Aorta (tissue), 5 donors: ENCODE measurements at regions not wholly inside any gene's neighbourhood (a gene's known extent, or its start where the extent isn't known, plus 50 kb on each side); places are given as distances from the start of the nearest gene placed in this dataset.
A peak's percentile ranks its signal among the peaks of the same experiment; 100 is the strongest.

ENCODE experiments used
- ATAC-seq: fragments of 200-7000 bp; cut with Tn5 transposase; one replicate; pipeline ENCODE4 v1.9.1; 2022; ENCODE audit warnings: moderate library complexity; ENCODE audit not compliant: low FRiP score
- DNase-seq, 2 donors: peaks; one replicate each; pipeline ENCODE4 v3.0.0-alpha.2; 2020
- H3K27ac ChIP-seq, 2 donors: one replicate each; pipeline ENCODE4 v1.5.1; 2013; ENCODE audit warnings: low read length in 2 of 2, mild to moderate bottlenecking in 2 of 2, moderate library complexity in 2 of 2, control low read depth in 1 of 2, inconsistent platforms in 1 of 2, low read depth in 1 of 2
- H3K27me3 ChIP-seq, 2 donors: one replicate each; pipeline ENCODE4 v1.6.1; 2013; ENCODE audit warnings: control low read depth in 1 of 2, low read length in 1 of 2, mild to moderate bottlenecking in 1 of 2, moderate library complexity in 1 of 2; ENCODE audit not compliant: insufficient read depth in 2 of 2, control insufficient read depth in 1 of 2
- H3K36me3 ChIP-seq, 2 donors: one replicate each; pipeline ENCODE4 v1.6.1; 2013; ENCODE audit warnings: control low read depth in 1 of 2, low read length in 1 of 2, mild to moderate bottlenecking in 1 of 2; ENCODE audit not compliant: insufficient read depth in 2 of 2, control insufficient read depth in 1 of 2
- H3K4me1 ChIP-seq, 2 donors: one replicate each; pipeline ENCODE4 v1.6.1; 2013; ENCODE audit warnings: low read length in 2 of 2, control low read depth in 1 of 2, mild to moderate bottlenecking in 1 of 2, moderate library complexity in 1 of 2; ENCODE audit not compliant: insufficient read depth in 2 of 2, control insufficient read depth in 1 of 2
- H3K4me3 ChIP-seq, 2 donors: one replicate each; pipeline ENCODE4 v1.5.1; 2013; ENCODE audit warnings: low read length in 2 of 2, control low read depth in 1 of 2, mild to moderate bottlenecking in 1 of 2
- H3K9me3 ChIP-seq: one replicate; pipeline ENCODE4 v1.6.1; 2013; ENCODE audit warnings: mild to moderate bottlenecking, low read length; ENCODE audit not compliant: control insufficient read depth
- WGBS, 2 donors: extraction: QIAGEN DNeasy Blood & Tissue Kit; methylation state at CpG; one replicate each; pipeline ENCODE4 v1.1.7; 2013; 5-methylcytosine and 5-hydroxymethylcytosine counted together
- intact Hi-C, 2 donors: fragments of 100-400 bp; cut with DNase I; formaldehyde crosslinking; loops; one replicate each; pipeline versions ENCODE4 v1.14.2 to v1.15.0; 2022
- donor health status: healthy with polysubstance abuse.
- donor health status: Bipolar disorder and iron deficiency.
- donor health status: DM: no; HTN: no; CAD: no.
- donor health status: DM: no; HTN: no; CAD: no.
- donor health status: DM: yes; HTN: yes; CAD: no.

DNA sequence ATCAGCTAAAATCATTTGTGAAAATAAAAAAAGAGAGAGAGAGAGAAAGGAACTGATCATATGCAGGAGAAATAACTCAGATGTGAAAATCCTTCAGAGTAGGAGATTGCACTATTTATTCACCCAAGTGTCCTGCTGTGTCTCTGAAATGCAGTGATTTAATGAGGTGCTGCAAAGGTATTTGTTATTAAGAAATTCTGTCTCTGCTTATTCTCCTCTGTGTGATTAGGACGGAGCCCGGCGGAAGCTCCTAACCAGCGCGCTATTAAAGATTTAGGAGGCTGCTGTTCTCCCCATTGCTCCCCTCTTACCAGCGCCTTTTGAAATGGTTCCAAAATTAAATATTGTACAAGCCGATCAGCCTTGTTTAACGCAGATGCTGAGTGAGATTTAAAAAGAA is 528.3 kb downstream of the BUD13 start:
- Histone ChIP-seq H3K4me3 (no peak overlapping the region), H3K27ac (no peak overlapping the region), H3K9me3 (no peaks in the 10 kb centered on the region), H3K36me3 (no peaks in the 10 kb centered on the region), H3K27me3 (no peaks in the 10 kb centered on the region), H3K4me1 (no peaks in the 10 kb centered on the region)
- ATAC-seq: no peak
- 65 to 79% methylated on average over 8 of the region's 8 CpGs for WGBS, 2 donors
- DNase-seq: no peak
- intact Hi-C loops: no loop called here

DNA sequence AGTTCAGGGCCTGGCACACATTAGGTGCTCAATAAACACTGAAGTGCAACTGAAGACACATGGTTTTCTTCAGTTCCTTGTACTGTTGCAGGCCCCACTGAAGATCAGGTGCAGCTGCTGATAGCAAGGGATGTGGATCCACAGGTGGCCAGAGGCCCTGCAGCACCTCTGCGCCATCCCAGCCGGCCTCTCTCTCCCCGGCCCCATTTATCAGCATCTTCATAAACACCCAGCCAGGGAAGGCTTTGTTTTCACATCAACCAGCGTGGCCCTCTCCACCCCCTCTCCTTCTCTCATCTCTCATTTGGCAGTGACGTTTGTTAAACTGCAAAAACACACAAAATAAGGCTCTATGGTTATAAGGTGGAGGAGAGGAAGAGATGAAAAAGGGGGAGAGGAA is 528.8 kb downstream of the BUD13 start:
- H3K9me3 ChIP-seq: no peaks in the 10 kb centered on the region
- DNase-seq: no peak
- WGBS, 2 donors: 59 to 69% methylated on average over 5 of the region's 5 CpGs
- intact Hi-C loops: no loop called here
- H3K4me3 ChIP-seq: no peak overlapping the region
- ATAC-seq: no peak
- H3K4me1 ChIP-seq: no peaks in the 10 kb centered on the region
- no peaks in the 10 kb centered on the region for H3K27me3 ChIP-seq
- no peaks in the 10 kb centered on the region for H3K36me3 ChIP-seq
- no peak overlapping the region for H3K27ac ChIP-seq

DNA sequence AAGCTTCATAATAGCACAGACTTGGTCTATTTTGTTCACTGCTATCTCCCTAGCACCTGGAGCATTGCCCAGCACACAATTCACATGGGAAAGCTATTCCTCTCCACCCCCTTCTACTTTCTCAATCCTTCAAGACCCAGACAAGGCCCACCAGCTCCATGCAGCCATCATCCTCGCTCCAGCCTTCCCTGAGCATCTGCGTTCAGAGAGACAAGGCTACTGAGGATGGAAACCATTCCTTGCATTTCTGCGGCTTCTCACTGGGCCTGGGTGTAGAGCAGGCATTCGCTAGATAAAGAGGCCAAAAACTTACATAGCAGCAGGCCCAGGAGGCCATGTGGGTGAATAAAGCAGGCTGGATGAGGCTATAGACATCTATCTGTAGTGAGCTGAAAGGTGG is 530.8 kb downstream of the BUD13 start:
- Histone ChIP-seq H3K27me3 (no peaks in the 10 kb centered on the region), H3K4me3 (no peak overlapping the region), H3K9me3 (no peaks in the 10 kb centered on the region), H3K4me1 (no peaks in the 10 kb centered on the region), H3K27ac (no peak overlapping the region), H3K36me3 (no peaks in the 10 kb centered on the region)
- DNase-seq: no peak
- 78 to 81% methylated on average over 4 of the region's 4 CpGs for WGBS, 2 donors
- intact Hi-C loops: no loop called here
- no peak for ATAC-seq

DNA sequence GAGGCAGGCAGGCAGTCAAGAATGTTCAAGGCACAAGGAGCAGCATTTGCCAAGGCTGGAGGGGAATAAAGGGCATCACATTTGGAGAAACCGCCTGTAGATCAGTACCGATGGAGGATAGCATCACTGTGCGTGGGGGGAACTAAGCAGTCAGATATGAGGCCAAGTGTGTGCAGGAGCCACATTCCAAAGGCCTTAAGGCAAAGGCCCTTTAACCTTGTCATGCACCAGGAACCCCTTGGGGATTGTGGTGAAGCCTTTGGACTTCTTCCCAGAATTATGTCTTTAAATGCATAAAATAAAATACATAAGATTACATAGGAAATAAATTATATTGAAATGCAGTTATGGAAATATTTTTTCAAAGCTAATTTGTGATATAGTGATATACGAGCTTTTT is 532.1 kb downstream of the BUD13 start:
- intact Hi-C loops: no loop called here
- Histone ChIP-seq H3K36me3 (no peaks in the 10 kb centered on the region), H3K4me3 (no peak overlapping the region), H3K27ac (no peak overlapping the region), H3K4me1 (no peaks in the 10 kb centered on the region), H3K9me3 (no peaks in the 10 kb centered on the region), H3K27me3 (no peaks in the 10 kb centered on the region)
- no peak for ATAC-seq
- WGBS, 2 donors: 28 to 29% methylated on average over 4 of the region's 4 CpGs
- no peak for DNase-seq

DNA sequence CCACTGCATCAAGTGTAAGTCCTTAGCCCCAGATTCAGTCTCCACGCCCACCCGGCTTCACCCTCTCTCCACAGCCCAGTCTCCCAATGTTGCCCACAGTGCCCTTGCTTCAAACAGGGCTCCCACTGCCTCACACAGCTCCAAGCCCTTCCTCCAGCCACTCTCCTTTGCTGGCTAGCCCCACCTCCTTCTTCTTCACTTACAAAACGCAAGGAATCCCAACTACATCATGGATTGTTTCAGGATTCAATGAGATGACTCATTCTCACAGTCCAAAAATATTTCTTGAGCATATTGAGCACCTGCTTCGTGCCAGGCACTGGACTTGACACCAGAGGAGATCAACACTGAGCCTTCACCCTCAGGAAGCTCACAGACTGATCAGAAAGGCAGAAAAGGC is 533.5 kb downstream of the BUD13 start:
- Histone ChIP-seq H3K27me3 (no peaks in the 10 kb centered on the region), H3K36me3 (no peaks in the 10 kb centered on the region), H3K27ac (no peak overlapping the region), H3K9me3 (no peaks in the 10 kb centered on the region), H3K4me1 (no peaks in the 10 kb centered on the region), H3K4me3 (no peak overlapping the region)
- no peak for ATAC-seq
- WGBS, 2 donors: 67 to 69% methylated on average over 4 of the region's 4 CpGs
- DNase-seq: no peak
- intact Hi-C loops: no loop called here

DNA sequence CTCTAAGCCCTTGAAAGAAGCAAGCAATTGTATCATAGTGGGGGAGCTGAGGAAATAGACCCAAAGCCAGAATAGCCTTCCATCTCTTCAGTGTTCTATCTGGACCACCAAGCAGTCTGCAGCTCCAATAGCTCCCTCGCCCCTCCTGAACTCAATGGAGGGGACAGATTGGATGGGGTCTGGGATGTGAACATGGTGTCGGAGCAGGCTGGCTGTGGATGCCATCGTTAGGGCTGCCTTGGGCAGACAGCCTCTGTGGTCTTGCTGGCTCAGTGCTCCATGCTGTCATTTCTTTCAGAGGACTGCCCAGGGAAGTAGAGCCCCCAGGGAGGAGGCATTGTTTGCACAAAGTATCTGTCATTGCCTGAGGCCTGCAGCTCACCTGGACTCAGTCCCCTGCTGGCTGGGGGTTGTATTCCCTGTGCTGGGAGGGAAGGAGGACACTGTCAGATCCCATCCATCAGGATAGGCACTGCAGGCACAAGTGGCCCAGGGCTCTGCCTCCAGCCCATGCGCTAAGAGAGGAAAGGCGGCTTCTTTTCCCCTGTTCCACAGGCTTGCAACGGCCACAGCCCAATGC is 537.7 kb downstream of the BUD13 start:
- H3K4me3 ChIP-seq: no peak overlapping the region
- H3K36me3 ChIP-seq: no peaks in the 10 kb centered on the region
- H3K27me3 ChIP-seq: no peaks in the 10 kb centered on the region
- WGBS, 2 donors: 84 to 89% methylated on average over 6 of the region's 6 CpGs
- H3K9me3 ChIP-seq: no peaks in the 10 kb centered on the region
- no peaks in the 10 kb centered on the region for H3K4me1 ChIP-seq
- DNase-seq (no peak), ATAC-seq (peak; percentile 40)
- H3K27ac ChIP-seq: no peak overlapping the region
- intact Hi-C loops: no loop called here

DNA sequence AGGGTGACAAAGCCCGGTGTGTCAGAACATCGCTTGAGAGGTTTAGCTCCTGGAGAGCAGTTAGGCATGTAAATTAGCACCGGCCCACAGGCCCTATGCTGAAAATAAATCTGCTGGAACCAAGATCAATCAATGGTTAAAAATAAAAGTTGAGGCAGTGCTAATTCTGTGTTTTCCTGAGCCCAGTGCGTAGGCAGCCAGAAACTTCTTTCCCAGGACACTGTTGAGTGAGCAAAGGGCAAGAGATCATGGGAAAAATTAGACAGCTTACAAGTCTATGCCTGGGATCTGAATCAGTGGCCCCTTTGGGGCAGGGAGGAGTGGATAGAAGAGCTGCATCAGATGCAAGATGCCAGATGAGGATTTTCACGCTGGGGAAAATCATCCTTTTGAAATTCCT is 539.2 kb downstream of the BUD13 start:
- Histone ChIP-seq H3K4me3 (no peak overlapping the region), H3K9me3 (no peaks in the 10 kb centered on the region), H3K27ac (no peak overlapping the region), H3K36me3 (no peaks in the 10 kb centered on the region), H3K4me1 (no peaks in the 10 kb centered on the region), H3K27me3 (no peaks in the 10 kb centered on the region)
- ATAC-seq (peak; percentile 9), DNase-seq (no peak)
- intact Hi-C loops: no loop called here
- 45 to 49% methylated on average over 5 of the region's 5 CpGs for WGBS, 2 donors

DNA sequence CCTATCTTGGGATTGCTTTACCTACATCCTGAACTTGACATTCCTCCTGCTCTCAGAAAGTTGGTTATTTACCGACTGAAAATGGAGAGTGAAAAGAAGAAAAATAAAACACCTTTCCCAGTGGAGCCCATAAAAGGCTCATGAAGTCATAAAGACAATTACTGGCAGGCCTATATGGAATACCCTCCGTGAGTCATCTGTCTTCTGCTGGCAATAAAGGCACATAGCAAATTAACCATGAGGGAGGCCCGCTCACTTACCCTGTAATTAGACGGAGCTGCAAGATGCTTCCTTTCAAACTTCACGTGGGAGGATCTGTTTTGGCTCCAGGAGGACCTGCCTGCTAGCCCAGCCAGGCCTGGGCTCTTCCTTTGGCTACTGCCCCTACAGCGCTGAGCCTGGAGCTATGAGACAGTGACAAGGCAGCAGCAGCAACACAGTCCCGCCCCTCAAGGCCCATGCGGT is 540.4 kb downstream of the BUD13 start:
- no peaks in the 10 kb centered on the region for H3K27me3 ChIP-seq
- WGBS, 2 donors: 61 to 64% methylated on average over 8 of the region's 8 CpGs
- H3K27ac ChIP-seq: no peak overlapping the region
- H3K9me3 ChIP-seq: no peaks in the 10 kb centered on the region
- DNase-seq (no peak), ATAC-seq (no peak)
- intact Hi-C loops: no loop called here
- no peaks in the 10 kb centered on the region for H3K4me1 ChIP-seq
- no peak overlapping the region for H3K4me3 ChIP-seq
- no peaks in the 10 kb centered on the region for H3K36me3 ChIP-seq

DNA sequence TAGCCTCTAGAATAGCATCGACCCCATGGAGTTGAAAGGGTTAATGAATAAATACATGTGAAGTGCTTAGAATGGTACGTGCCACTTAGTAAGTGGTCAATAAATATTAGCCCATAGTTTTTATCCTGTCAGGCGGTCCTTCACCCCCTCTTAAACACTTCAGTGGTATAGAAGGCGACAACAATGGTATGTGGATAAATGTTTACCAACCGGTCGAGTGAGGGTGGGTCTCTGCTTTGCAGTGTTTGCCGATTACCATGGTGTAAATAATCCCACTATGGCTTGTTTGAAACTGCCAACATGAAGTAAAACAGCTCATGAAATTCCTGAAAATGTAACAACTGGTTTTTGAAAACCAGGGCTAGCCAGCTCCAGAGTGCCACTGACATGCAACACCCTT is 541.2 kb downstream of the BUD13 start:
- Histone ChIP-seq H3K36me3 (no peaks in the 10 kb centered on the region), H3K27me3 (no peaks in the 10 kb centered on the region), H3K9me3 (no peaks in the 10 kb centered on the region), H3K4me3 (no peak overlapping the region), H3K4me1 (no peaks in the 10 kb centered on the region), H3K27ac (no peak overlapping the region)
- 89 to 91% methylated on average over 7 of the region's 7 CpGs for WGBS, 2 donors
- intact Hi-C loops: no loop called here
- no peak for DNase-seq
- no peak for ATAC-seq
